NCI-H510A treated with DMSO at 0.1 percent for 48 hours (cell line): ENCODE measurements at regions not wholly inside any gene's neighbourhood (a gene's known extent, or its start where the extent isn't known, plus 50 kb on each side); places are given as distances from the start of the nearest gene placed in this dataset.

Source experiments
- DNase-seq: peaks from one replicate; lab custom pipeline; 2025; lab: John Stamatoyannopoulos, UW

- no peak for DNase-seq
Observed at GRCh38 chr15:61530769-61531168, 301.7 kb upstream of the RORA start.

GRCh38 chr15:61528581-61528910, 299.4 kb upstream of the RORA start:
- peak; percentile 2 for DNase-seq

GRCh38 chr15:61527836-61528580, 298.9 kb upstream of the RORA start:
- peak; percentile 28 for DNase-seq

- DNase-seq = no peak
Observed at GRCh38 chr15:61524545-61524944, 295.4 kb upstream of the RORA start.

- DNase-seq = no peak
Observed at GRCh38 chr15:61524086-61524485, 295.0 kb upstream of the RORA start.

GRCh38 chr15:61522411-61522810, 293.3 kb upstream of the RORA start:
- no peak for DNase-seq

GRCh38 chr15:61521953-61522352, 292.9 kb upstream of the RORA start:
- DNase-seq = no peak

GRCh38 chr15:61519296-61519695, 290.2 kb upstream of the RORA start:
- DNase-seq = no peak

- no peak for DNase-seq
Observed at GRCh38 chr15:61518191-61518950, 289.3 kb upstream of the RORA start.

GRCh38 chr15:61517776-61518175, 288.7 kb upstream of the RORA start:
- no peak for DNase-seq

GRCh38 chr15:61517335-61517734, 288.2 kb upstream of the RORA start:
- no peak for DNase-seq

- no peak for DNase-seq
Observed at GRCh38 chr15:61511756-61512155, 282.7 kb upstream of the RORA start.

- DNase-seq = no peak
Observed at GRCh38 chr15:61511089-61511488, 282.0 kb upstream of the RORA start.

GRCh38 chr15:61509327-61509840, 280.3 kb upstream of the RORA start:
- no peak for DNase-seq

GRCh38 chr15:61503383-61503969, 274.4 kb upstream of the RORA start:
- DNase-seq = no peak

GRCh38 chr15:61501815-61502389, 272.8 kb upstream of the RORA start:
- DNase-seq = no peak

GRCh38 chr15:61500951-61501620, 272.0 kb upstream of the RORA start:
- no peak for DNase-seq

- no peak for DNase-seq
Observed at GRCh38 chr15:61500523-61500922, 271.4 kb upstream of the RORA start.

- no peak for DNase-seq
Observed at GRCh38 chr15:61499376-61499775, 270.3 kb upstream of the RORA start.

GRCh38 chr15:61489571-61489970, 260.5 kb upstream of the RORA start:
- no peak for DNase-seq

GRCh38 chr15:61483599-61483998, 254.5 kb upstream of the RORA start:
- DNase-seq = no peak

GRCh38 chr15:61481886-61482285, 252.8 kb upstream of the RORA start:
- no peak for DNase-seq
